Parathyroid adenoma (tissue), 2 donors: ENCODE measurements at regions not wholly inside any gene's neighbourhood (a gene's known extent, or its start where the extent isn't known, plus 50 kb on each side); places are given as distances from the start of the nearest gene placed in this dataset.
"Not testable (repeated sequence)": the region's sequence is repeated elsewhere in the genome, so short reads cannot be mapped to it uniquely, and the experiment has no call there.

ENCODE experiments used
- H2AFZ ChIP-seq: fragments of 300-600 bp; sonication (generic); one replicate; pipeline ENCODE4 v1.7.0; 2017; ENCODE audit warnings: antibody characterized with exemption, mild to moderate bottlenecking
- H3K27ac ChIP-seq: fragments of 300-600 bp; sonication (generic); one replicate; pipeline ENCODE4 v1.7.0; 2017
- H3K27me3 ChIP-seq: fragments of 300-600 bp; sonication (generic); one replicate; pipeline ENCODE4 v1.7.0; 2017; ENCODE audit warnings: low read length; ENCODE audit not compliant: control insufficient read depth, insufficient read depth
- H3K36me3 ChIP-seq: fragments of 300-600 bp; sonication (generic); one replicate; pipeline ENCODE4 v1.7.0; 2017; ENCODE audit warnings: low read length; ENCODE audit not compliant: control insufficient read depth, insufficient read depth
- H3K4me1 ChIP-seq: fragments of 300-600 bp; sonication (generic); one replicate; pipeline ENCODE4 v1.7.0; 2017; ENCODE audit warnings: control low read depth
- H3K4me2 ChIP-seq: fragments of 300-600 bp; sonication (generic); one replicate; pipeline ENCODE4 v1.7.0; 2017; ENCODE audit warnings: low read length
- H3K4me3 ChIP-seq: fragments of 300-600 bp; sonication (generic); one replicate; pipeline ENCODE4 v1.7.0; 2017; ENCODE audit warnings: low read depth, low read length
- H3K79me2 ChIP-seq: fragments of 300-600 bp; sonication (generic); one replicate; pipeline ENCODE4 v1.7.0; 2017; ENCODE audit warnings: control low read depth
- H3K9ac ChIP-seq: fragments of 300-600 bp; sonication (generic); one replicate; pipeline ENCODE4 v1.7.0; 2017; ENCODE audit warnings: mild to moderate bottlenecking
- H3K9me3 ChIP-seq: fragments of 300-600 bp; sonication (generic); one replicate; pipeline ENCODE4 v1.7.0; 2017; ENCODE audit warnings: low read length; ENCODE audit not compliant: control insufficient read depth
- CTCF ChIP-seq: fragments of 300-600 bp; sonication (generic); IDR thresholded peaks from one replicate; pipeline ENCODE4 v1.7.0; 2017; ENCODE audit warnings: antibody characterized with exemption, mild to moderate bottlenecking
- donor health status: primary hyperparathyroidism.

GRCh38 chr18:1840878-1841277, 730.4 kb downstream of the METTL4 start:
- H3K4me2 ChIP-seq, result no peak overlapping the region
- H3K9me3 ChIP-seq, result no peaks in the 10 kb centered on the region
- no peak overlapping the region for H3K9ac ChIP-seq
- H3K27me3 ChIP-seq, result no peaks in the 10 kb centered on the region
- H3K79me2 ChIP-seq, result no peaks in the 10 kb centered on the region
- H3K36me3 ChIP-seq, result no peaks in the 10 kb centered on the region
- no peak overlapping the region for H3K4me3 ChIP-seq
- no peak overlapping the region for H3K27ac ChIP-seq
- no peak for TF ChIP-seq CTCF
- no peaks in the 10 kb centered on the region for H3K4me1 ChIP-seq
- no peak overlapping the region for H2AFZ ChIP-seq

DNA sequence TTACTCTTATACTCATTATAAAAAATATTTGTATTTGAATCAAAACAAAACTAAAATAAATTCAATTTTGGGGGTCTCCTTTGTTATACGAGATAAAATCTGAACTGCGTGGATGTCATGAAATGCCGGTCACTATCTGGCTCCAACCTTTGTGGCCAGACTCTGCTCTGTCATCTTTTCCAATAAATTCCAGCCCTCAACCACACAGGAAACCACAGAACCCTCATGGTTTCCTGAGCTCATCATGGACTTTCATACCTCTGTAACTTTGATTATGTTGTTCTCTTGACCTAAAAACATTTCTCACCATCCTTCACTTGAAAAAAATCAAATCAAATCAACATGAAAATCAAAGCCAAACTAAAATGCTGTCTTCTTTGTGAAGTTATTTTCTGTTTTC, 724.7 kb downstream of the METTL4 start:
- H3K9ac ChIP-seq, result no peak overlapping the region
- no peaks in the 10 kb centered on the region for H3K36me3 ChIP-seq
- H3K27ac ChIP-seq, result no peak overlapping the region
- no peak for TF ChIP-seq CTCF
- no peaks in the 10 kb centered on the region for H3K4me1 ChIP-seq
- H3K79me2 ChIP-seq, result no peaks in the 10 kb centered on the region
- H3K9me3 ChIP-seq, result no peaks in the 10 kb centered on the region
- H2AFZ ChIP-seq, result no peak overlapping the region
- H3K4me2 ChIP-seq, result no peak overlapping the region
- no peak overlapping the region for H3K4me3 ChIP-seq
- H3K27me3 ChIP-seq, result no peaks in the 10 kb centered on the region

GRCh38 chr18:1848716-1849115, 722.6 kb downstream of the METTL4 start:
- TF ChIP-seq CTCF, result no peak
- no peaks in the 10 kb centered on the region for H3K36me3 ChIP-seq
- H3K9ac ChIP-seq, result no peak overlapping the region
- no peak overlapping the region for H3K27ac ChIP-seq
- H3K4me3 ChIP-seq, result no peak overlapping the region
- no peak overlapping the region for H3K4me2 ChIP-seq
- no peak overlapping the region for H2AFZ ChIP-seq
- no peaks in the 10 kb centered on the region for H3K9me3 ChIP-seq
- no peaks in the 10 kb centered on the region for H3K4me1 ChIP-seq
- H3K79me2 ChIP-seq, result no peaks in the 10 kb centered on the region
- no peaks in the 10 kb centered on the region for H3K27me3 ChIP-seq

DNA sequence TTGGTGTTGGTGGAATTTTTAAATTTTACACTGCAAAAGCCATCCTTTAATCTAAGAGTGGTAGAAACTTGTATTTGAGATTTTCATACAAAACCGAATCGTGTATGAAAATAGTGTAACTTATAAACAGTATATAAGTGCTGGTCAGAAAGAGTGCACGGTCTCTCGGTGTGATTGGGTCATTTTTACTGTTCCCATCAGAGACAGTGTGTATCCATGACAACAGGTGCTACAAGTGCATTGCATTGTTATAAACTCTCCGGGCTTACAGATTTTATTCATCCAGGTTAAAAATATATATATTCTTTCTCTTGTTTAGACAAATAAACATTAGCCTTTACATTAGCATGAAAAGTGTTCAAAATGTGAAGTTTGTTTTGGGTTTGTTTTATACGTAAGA, 721.9 kb downstream of the METTL4 start:
- Histone ChIP-seq H3K4me1 (no peaks in the 10 kb centered on the region), H3K4me3 (no peak overlapping the region), H3K4me2 (no peak overlapping the region), H2AFZ (no peak overlapping the region), H3K79me2 (no peaks in the 10 kb centered on the region), H3K9me3 (no peaks in the 10 kb centered on the region), H3K9ac (no peak overlapping the region), H3K27me3 (no peaks in the 10 kb centered on the region), H3K27ac (no peak overlapping the region), H3K36me3 (no peaks in the 10 kb centered on the region)
- no peak for TF ChIP-seq CTCF

- H3K9me3 ChIP-seq, H3K9ac ChIP-seq, H3K4me3 ChIP-seq, H2AFZ ChIP-seq, H3K27ac ChIP-seq, H3K27me3 ChIP-seq, H3K79me2 ChIP-seq, H3K36me3 ChIP-seq, H3K4me1 ChIP-seq, H3K4me2 ChIP-seq: not testable (repeated sequence)
Measured at GRCh38 chr18:1857281-1857680, 714.0 kb downstream of the METTL4 start.
